ENCODE measurements at regions not wholly inside any gene's neighbourhood (a gene's known extent, or its start where the extent isn't known, plus 50 kb on each side); places are given as distances from the start of the nearest gene placed in this dataset.

DNA sequence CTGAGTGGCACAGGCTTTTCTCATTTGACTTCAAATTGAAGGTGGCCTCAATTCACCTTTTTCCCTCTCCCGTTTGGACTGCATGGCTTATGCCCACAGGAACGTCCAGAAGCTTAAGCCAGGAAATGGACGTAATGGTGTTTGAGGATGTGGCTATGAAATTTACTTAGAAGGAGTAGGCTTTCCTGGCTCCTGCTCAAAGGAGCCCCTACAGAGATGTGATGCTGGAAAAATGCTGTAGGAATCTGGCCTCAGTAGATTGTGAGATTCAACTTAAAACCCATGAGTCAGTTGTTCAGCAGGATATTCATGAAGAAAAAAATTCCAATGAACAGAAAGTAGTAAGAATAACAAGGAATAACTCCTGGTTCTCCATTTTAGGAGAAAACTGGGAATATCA is 129.0 kb downstream of the ICOS start:
- peaks cover 3% of the 10 kb centered on the region for H3K36me3 Mint-ChIP-seq
- ChIA-PET POLR2A (no interaction called here), CTCF (no interaction called here)
- Histone ChIP-seq H3K4me1 (ENCODE audit: control insufficient read depth in 1 of 2, extremely low read depth in 1 of 2, insufficient read depth in 2 of 2, low read length in 2 of 2) (no peaks in the 10 kb centered on the region), H3K36me3 (ENCODE audit: control insufficient read depth in 2 of 2, extremely low read depth in 1 of 2, insufficient read depth in 1 of 2, low read length in 1 of 2) (no peaks in the 10 kb centered on the region), H3K27ac (ENCODE audit: low read length) (no peak overlapping the region), H3K27me3 (replicated peaks in 1 of 2; ENCODE audit: control insufficient read depth in 2 of 2, extremely low read depth in 1 of 2, insufficient read depth in 2 of 2, low read length in 1 of 2) (no peaks in the 10 kb centered on the region), H3K9me3 (no peaks in the 10 kb centered on the region), H3K4me3 (ENCODE audit: control insufficient read depth in 1 of 2, extremely low read depth in 1 of 2, low read length in 1 of 2) (no peak overlapping the region)
- no peaks in the 10 kb centered on the region for H3K9me3 Mint-ChIP-seq
- H3K27me3 Mint-ChIP-seq, result no peaks in the 10 kb centered on the region
- 90% methylated on average over 2 of the region's 3 CpGs for WGBS (ENCODE audit: insufficient coverage)
- no peak for DNase-seq
- no peak overlapping the region for H3K4me3 Mint-ChIP-seq
- H3K4me1 Mint-ChIP-seq, result no peaks in the 10 kb centered on the region
- no peak for ATAC-seq (replicated peaks in 1 of 4)
- H3K27ac Mint-ChIP-seq, result no peak overlapping the region

DNA sequence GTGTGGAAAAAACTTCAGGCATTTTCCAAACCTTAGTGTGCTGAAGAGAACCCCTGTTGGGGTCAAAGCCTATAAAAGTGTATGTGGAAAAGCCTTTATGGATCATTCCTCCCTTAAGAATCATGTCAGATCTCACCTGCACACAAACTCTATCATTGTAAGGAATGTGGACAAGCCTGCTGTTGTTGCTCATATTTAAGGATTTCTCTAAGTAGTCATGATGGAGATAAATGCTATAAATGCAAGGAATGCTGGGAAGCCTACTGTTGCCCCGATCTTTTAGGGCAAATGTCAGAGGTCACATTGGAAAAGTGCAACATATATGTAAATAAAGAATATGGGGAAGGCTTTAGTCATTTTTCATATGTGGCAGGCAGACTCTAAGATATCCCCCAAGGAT is 129.5 kb downstream of the ICOS start:
- H3K4me3 ChIP-seq (ENCODE audit: control insufficient read depth in 1 of 2, extremely low read depth in 1 of 2, low read length in 1 of 2), result no peak overlapping the region
- Mint-ChIP-seq H3K9me3 (no peaks in the 10 kb centered on the region), H3K27ac (no peak overlapping the region), H3K36me3 (peaks cover 3% of the 10 kb centered on the region), H3K4me1 (no peaks in the 10 kb centered on the region), H3K27me3 (no peaks in the 10 kb centered on the region), H3K4me3 (no peak overlapping the region)
- H3K36me3 ChIP-seq (ENCODE audit: control insufficient read depth in 2 of 2, extremely low read depth in 1 of 2, insufficient read depth in 1 of 2, low read length in 1 of 2), result no peaks in the 10 kb centered on the region
- ChIA-PET POLR2A (no interaction called here), CTCF (no interaction called here)
- H3K27ac ChIP-seq (ENCODE audit: low read length), result no peak overlapping the region
- no peaks in the 10 kb centered on the region for H3K4me1 ChIP-seq (ENCODE audit: control insufficient read depth in 1 of 2, extremely low read depth in 1 of 2, insufficient read depth in 2 of 2, low read length in 2 of 2)
- no peaks in the 10 kb centered on the region for H3K27me3 ChIP-seq (replicated peaks in 1 of 2; ENCODE audit: control insufficient read depth in 2 of 2, extremely low read depth in 1 of 2, insufficient read depth in 2 of 2, low read length in 1 of 2)
- DNase-seq (no peak), ATAC-seq (replicated peaks in 1 of 4) (no peak)
- no CpG with 5 or more reads among the region's 1 CpG for WGBS (ENCODE audit: insufficient coverage)
- no peaks in the 10 kb centered on the region for H3K9me3 ChIP-seq

DNA sequence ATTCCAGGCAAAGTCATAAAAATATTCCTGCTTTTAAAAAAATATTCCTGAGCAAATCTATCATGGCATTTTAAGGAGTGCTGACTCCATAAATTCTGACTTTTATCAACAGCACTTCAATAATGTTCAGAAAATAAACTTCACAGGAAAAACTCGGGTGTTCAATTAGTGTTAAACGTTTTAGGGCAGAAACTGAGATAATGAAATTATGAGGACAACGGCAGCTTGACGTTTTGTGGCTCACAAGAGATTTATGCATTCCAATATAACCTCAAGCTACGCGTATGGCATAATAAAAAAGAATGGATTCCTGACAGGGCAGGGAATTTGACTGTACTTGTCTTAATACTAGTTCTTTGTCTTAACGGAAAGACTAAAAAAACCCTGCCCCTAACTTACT is 133.2 kb downstream of the ICOS start:
- Mint-ChIP-seq H3K4me3 (no peak overlapping the region), H3K36me3 (peaks cover 3% of the 10 kb centered on the region), H3K27ac (no peak overlapping the region), H3K9me3 (no peaks in the 10 kb centered on the region), H3K4me1 (no peaks in the 10 kb centered on the region), H3K27me3 (no peaks in the 10 kb centered on the region)
- DNase-seq (no peak), ATAC-seq (replicated peaks in 1 of 4) (no peak)
- Histone ChIP-seq H3K36me3 (ENCODE audit: control insufficient read depth in 2 of 2, extremely low read depth in 1 of 2, insufficient read depth in 1 of 2, low read length in 1 of 2) (no peaks in the 10 kb centered on the region), H3K27ac (ENCODE audit: low read length) (no peak overlapping the region), H3K4me3 (ENCODE audit: control insufficient read depth in 1 of 2, extremely low read depth in 1 of 2, low read length in 1 of 2) (no peak overlapping the region), H3K4me1 (ENCODE audit: control insufficient read depth in 1 of 2, extremely low read depth in 1 of 2, insufficient read depth in 2 of 2, low read length in 2 of 2) (no peaks in the 10 kb centered on the region), H3K9me3 (no peaks in the 10 kb centered on the region), H3K27me3 (replicated peaks in 1 of 2; ENCODE audit: control insufficient read depth in 2 of 2, extremely low read depth in 1 of 2, insufficient read depth in 2 of 2, low read length in 1 of 2) (peaks cover 0 to 3% of the 10 kb centered on the region in 2 experiments)
- ChIA-PET CTCF (no interaction called here), POLR2A (no interaction called here)
- WGBS (ENCODE audit: insufficient coverage), result 100% methylated on average over 1 of the region's 7 CpGs

DNA sequence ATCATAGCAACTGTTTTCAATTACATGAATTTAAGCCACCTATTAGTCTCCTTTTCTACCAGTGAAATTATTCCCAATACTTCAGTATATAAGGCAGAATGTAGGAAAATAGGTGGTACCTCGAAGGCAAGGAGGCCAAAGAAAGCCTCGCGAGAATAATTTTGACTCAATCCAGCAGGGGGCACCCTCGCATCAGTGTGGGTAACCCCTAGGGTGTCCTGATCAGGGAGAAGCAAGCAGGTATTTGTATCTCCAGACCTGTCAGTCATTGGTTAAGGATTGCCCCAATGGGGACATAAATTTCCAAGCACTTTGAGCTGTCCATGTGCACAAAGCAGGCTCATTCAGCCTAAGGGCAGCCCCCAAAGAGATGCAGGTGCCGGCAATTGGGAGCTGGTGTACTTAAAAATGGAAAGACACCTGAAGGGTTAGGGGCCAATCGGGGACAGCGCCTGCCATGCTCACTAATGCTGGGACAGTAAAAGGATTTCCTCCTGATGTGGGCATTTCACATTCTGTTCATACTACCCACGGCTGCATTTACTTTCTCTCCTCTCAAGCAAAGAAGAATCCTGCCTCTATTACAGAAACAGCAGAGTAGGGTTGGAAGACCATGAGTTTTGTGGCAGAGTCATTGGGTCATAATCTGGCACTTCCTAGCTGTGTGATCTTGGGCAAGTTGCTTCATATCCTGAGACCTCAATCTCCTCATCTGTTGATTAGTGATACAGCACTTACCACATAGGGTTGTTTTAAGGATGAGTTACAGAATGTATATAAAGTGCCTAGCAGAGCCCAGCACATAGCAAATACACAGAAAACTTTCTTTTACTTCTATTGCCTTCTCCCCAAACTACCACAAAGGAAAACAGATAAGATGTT is 136.1 kb downstream of the ICOS start:
- Mint-ChIP-seq H3K27ac (no peak overlapping the region), H3K36me3 (no peaks in the 10 kb centered on the region), H3K9me3 (no peaks in the 10 kb centered on the region), H3K4me3 (no peak overlapping the region), H3K4me1 (no peaks in the 10 kb centered on the region), H3K27me3 (no peaks in the 10 kb centered on the region)
- 57% methylated on average over 5 of the region's 8 CpGs for WGBS (ENCODE audit: insufficient coverage)
- Histone ChIP-seq H3K4me1 (ENCODE audit: control insufficient read depth in 1 of 2, extremely low read depth in 1 of 2, insufficient read depth in 2 of 2, low read length in 2 of 2) (no peaks in the 10 kb centered on the region), H3K27ac (ENCODE audit: low read length) (no peak overlapping the region), H3K27me3 (replicated peaks in 1 of 2; ENCODE audit: control insufficient read depth in 2 of 2, extremely low read depth in 1 of 2, insufficient read depth in 2 of 2, low read length in 1 of 2) (peaks cover 0 to 3% of the 10 kb centered on the region in 2 experiments), H3K9me3 (no peaks in the 10 kb centered on the region), H3K36me3 (ENCODE audit: control insufficient read depth in 2 of 2, extremely low read depth in 1 of 2, insufficient read depth in 1 of 2, low read length in 1 of 2) (no peaks in the 10 kb centered on the region), H3K4me3 (ENCODE audit: control insufficient read depth in 1 of 2, extremely low read depth in 1 of 2, low read length in 1 of 2) (no peak overlapping the region)
- DNase-seq (peak in 34 of 35 experiments; percentile 1 to 65 (median 38)), ATAC-seq (replicated peaks in 1 of 4) (peak; percentile 24 to 55 (median 43))
- ChIA-PET CTCF (interaction anchor here (0.5 to 1.0 kb wide), 3 partner anchors 43 to 694 kb away, joined by 3 to 4 read pairs (median 4); no protein-coding TSS in a partner anchor), POLR2A (no interaction called here)

DNA sequence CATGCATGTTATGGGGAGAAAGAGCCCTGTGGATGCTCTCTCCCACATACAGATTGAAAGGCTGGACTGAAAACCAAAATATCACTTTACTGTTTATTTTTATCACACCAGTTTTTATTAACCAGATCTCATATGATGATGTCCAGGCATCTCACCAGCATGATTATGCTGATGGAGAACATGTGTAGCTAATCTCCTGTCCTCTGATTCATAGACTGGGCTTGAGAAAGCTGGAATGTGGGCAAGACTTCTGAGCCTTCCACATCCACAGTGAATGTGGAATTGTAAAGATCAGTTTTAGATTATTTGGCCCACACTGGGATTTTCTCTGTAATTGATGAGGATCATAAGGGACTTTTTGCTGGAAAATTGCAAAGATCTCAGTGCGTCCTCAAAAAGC is 137.9 kb downstream of the ICOS start:
- no peaks in the 10 kb centered on the region for H3K4me1 Mint-ChIP-seq
- CTCF ChIA-PET, result no interaction called here

DNA sequence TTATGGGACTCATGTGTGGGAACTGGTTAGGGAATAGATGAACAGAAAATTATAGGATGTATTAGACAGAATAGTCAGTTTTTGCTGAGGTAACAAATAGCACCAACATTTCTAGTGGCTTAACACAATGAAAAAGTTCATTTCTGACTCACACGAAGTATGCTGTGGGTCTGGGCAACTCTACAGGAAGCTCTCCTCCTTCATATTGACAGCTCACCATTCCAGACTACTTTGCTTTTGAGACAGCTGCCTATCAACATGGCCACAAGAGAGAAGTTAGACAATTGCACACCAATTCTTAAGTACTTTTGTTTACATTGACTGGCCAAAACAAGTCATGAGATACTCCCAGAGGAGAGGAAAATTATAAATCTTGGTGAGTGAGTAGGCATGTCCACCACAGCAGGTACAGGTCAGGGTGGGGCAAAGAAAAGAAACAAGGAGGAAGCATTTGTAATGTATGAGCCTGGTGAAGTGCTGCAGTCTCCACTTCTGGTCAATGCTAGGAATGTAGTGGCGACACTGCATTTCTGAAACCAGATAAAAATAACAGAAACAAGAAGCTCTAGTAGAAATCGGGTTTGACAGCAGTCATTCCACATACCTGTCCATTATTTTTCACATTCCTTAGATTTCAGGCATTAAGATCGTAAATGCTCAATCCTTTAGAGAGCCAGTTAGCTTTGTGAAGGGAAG is 141.6 kb downstream of the ICOS start:
- H3K27me3 ChIP-seq (replicated peaks in 1 of 2; ENCODE audit: control insufficient read depth in 2 of 2, extremely low read depth in 1 of 2, insufficient read depth in 2 of 2, low read length in 1 of 2), result no peaks in the 10 kb centered on the region
- H3K27ac ChIP-seq (ENCODE audit: low read length), result no peak overlapping the region
- Mint-ChIP-seq H3K27me3 (no peaks in the 10 kb centered on the region), H3K9me3 (no peaks in the 10 kb centered on the region), H3K4me1 (no peaks in the 10 kb centered on the region), H3K27ac (no peak overlapping the region), H3K36me3 (no peaks in the 10 kb centered on the region), H3K4me3 (no peak overlapping the region)
- H3K4me1 ChIP-seq (ENCODE audit: control insufficient read depth in 1 of 2, extremely low read depth in 1 of 2, insufficient read depth in 2 of 2, low read length in 2 of 2), result no peaks in the 10 kb centered on the region
- no peaks in the 10 kb centered on the region for H3K36me3 ChIP-seq (ENCODE audit: control insufficient read depth in 2 of 2, extremely low read depth in 1 of 2, insufficient read depth in 1 of 2, low read length in 1 of 2)
- POLR2A ChIA-PET, result no interaction called here
- no peaks in the 10 kb centered on the region for H3K9me3 ChIP-seq
- CTCF ChIA-PET, result interaction anchor here in 1 of 2 donors (1.0 kb wide), 1 partner anchor 71 kb away, joined by 3 read pairs; no protein-coding TSS in a partner anchor
- no peak for DNase-seq
- no peak for ATAC-seq (replicated peaks in 1 of 4)
- H3K4me3 ChIP-seq (ENCODE audit: control insufficient read depth in 1 of 2, extremely low read depth in 1 of 2, low read length in 1 of 2), result no peak overlapping the region
- WGBS (ENCODE audit: insufficient coverage), result 50% methylated on average over 1 of the region's 4 CpGs

More for the DNA sequence above, 137.9 kb downstream of the ICOS start:
- Mint-ChIP-seq H3K9me3 (no peaks in the 10 kb centered on the region), H3K27me3 (no peaks in the 10 kb centered on the region), H3K4me3 (no peak overlapping the region), H3K36me3 (no peaks in the 10 kb centered on the region), H3K27ac (no peak overlapping the region)
- peaks cover 0 to 3% of the 10 kb centered on the region in 2 experiments for H3K27me3 ChIP-seq (replicated peaks in 1 of 2; ENCODE audit: control insufficient read depth in 2 of 2, extremely low read depth in 1 of 2, insufficient read depth in 2 of 2, low read length in 1 of 2)
- no CpG with 5 or more reads among the region's 1 CpG for WGBS (ENCODE audit: insufficient coverage)
- H3K9me3 ChIP-seq, result no peaks in the 10 kb centered on the region
- no peaks in the 10 kb centered on the region for H3K4me1 ChIP-seq (ENCODE audit: control insufficient read depth in 1 of 2, extremely low read depth in 1 of 2, insufficient read depth in 2 of 2, low read length in 2 of 2)
- no peaks in the 10 kb centered on the region for H3K36me3 ChIP-seq (ENCODE audit: control insufficient read depth in 2 of 2, extremely low read depth in 1 of 2, insufficient read depth in 1 of 2, low read length in 1 of 2)
- no peak overlapping the region for H3K4me3 ChIP-seq (ENCODE audit: control insufficient read depth in 1 of 2, extremely low read depth in 1 of 2, low read length in 1 of 2)
- no peak overlapping the region for H3K27ac ChIP-seq (ENCODE audit: low read length)
- DNase-seq, result no peak
- ATAC-seq (replicated peaks in 1 of 4), result no peak
- POLR2A ChIA-PET, result no interaction called here

All from T-cell (primary cell).